WI38 (cell line): ENCODE measurements at regions not wholly inside any gene's neighbourhood (a gene's known extent, or its start where the extent isn't known, plus 50 kb on each side); places are given as distances from the start of the nearest gene placed in this dataset.

ENCODE experiments used
- H3K4me3 ChIP-seq: 2 replicates; pipeline ENCODE4 v1.5.1; 2011; ENCODE audit warnings: low read depth, mild to moderate bottlenecking, control low read depth, low read length
- CTCF ChIP-seq: IDR thresholded peaks from 2 replicates; pipeline ENCODE4 v1.5.1; 2012; ENCODE audit warnings: low read depth, mild to moderate bottlenecking, control low read depth, low read length

DNA sequence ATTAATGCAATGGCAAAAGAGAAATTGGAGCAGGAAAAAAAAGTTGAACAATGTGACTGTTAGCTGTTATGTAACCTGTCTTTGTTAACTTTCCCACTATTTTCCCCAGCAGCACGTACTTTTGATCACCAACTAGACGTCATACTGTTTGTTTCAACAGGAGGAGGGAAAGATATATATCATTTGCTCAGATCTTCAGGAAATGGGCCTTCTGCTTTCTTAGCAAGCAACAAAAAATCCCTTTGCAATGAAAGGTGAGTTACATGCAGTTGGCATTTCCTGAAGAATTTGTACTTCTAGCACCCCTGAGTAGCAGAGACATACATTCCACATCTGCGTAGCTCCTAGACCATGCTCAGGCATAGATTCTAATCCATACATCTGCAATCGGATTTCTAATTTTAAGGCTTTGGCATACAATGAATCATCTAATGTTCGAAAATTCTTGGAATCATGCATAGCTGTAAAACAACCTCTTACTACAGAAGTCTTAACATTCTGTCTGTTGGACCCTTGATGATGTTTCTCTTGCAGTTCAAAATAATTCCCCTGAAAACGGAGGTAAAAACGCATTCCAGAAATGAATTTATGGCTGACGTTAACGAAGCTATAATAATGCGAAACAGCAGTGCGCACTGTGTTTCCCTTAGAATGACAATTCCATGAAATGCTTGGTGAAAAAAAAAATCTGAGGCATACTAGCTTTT lies 286.9 kb upstream of the MGMT start:
- H3K4me3 ChIP-seq: no peak overlapping the region
- no peak for TF ChIP-seq CTCF

DNA sequence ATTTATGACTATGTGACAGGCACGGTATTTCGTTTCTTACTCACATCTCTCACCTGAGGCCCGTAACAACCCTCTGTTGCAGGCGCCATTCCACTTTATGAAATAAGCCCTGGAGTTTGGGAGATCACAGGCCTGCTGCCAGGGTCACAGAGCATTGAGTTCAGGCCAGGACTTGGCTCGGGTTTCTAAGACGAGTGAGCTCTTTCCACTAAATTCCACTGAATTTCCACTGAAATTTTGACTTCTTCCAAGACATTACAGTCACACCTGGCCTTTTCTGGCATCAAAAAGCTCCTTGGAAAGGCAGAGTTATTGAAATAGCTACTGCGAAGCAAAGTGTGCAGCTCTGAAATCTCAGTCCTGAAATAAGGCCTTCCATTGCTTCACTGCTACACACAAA lies 282.8 kb upstream of the MGMT start:
- no peak for TF ChIP-seq CTCF

GRCh38 chr10:129187331-129187730 lies 279.7 kb upstream of the MGMT start:
- TF ChIP-seq CTCF: no peak
- H3K4me3 ChIP-seq: no peak overlapping the region

More for the DNA sequence above, 282.8 kb upstream of the MGMT start:
- H3K4me3 ChIP-seq: no peak overlapping the region

DNA sequence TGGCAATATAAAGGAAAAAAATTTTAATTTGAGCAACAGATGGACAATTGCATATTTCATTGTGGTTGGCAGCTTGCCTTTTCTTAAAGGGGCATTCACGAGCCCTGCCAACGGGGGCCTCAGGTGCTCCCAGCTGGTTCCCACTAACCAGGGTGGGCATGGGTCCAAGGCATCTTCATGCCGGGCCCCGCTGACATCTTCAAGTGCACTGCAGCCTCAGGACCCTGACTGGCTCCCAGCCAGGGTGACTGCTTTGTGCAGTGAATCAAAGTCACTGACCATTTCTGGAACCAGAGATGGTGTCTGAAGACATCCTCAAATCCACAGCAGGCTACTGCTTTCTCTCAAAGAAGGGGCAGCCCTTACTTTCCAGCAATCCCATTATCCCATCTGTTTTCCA lies 275.2 kb upstream of the MGMT start:
- no peak overlapping the region for H3K4me3 ChIP-seq
- no peak for TF ChIP-seq CTCF

GRCh38 chr10:129192344-129193128 lies 274.5 kb upstream of the MGMT start:
- TF ChIP-seq CTCF: no peak
- no peak overlapping the region for H3K4me3 ChIP-seq

DNA sequence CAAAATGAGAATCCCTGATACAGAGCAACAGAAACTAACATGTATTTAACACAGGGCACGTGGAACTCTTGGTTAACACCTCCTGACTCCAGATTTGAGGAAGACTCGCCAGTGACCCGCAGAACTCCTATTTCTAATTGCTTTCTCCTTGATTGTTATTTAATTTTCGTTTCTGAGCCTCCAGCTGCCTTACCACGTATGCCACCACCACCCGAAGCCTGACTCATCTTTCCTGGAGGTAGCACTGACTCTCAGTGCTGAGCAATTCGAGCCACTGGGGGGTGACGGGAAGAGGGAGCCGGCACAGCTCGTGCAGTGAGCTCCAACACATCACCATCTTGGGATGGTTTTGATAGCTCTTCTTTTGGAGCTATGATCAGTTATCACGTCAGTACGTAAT lies 273.9 kb upstream of the MGMT start:
- no peak for TF ChIP-seq CTCF
- no peak overlapping the region for H3K4me3 ChIP-seq

DNA sequence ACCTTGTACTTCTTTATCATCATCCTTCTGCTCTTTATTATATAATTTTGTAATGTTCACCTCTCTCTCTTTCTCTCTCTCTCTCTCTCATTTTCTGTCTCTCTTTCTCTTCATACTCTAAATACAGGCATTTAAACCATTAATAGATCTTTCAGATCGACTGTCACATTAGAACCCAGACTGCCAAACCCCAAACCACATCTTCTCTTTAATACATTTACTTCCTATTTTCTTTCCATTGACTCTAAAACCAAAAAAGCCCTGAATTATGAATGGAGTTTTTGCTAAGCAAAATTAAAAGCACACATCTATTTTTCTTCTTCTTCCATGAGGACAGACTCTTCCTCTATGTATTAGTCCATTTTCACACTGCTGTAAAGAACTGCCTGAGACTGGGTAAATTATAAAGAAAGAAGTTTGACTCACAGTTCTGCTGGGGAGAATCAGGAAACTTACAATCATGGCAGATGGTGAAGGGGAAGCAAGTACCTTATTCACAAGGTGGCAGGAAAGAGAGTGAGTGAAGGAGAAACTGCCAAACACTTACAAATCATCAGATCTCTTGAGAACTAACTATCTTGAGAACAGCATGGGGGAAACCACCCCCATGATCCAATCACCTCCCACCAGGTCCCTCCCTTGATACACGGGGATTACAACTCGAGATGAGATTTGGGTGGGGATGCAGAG lies 272.7 kb upstream of the MGMT start:
- TF ChIP-seq CTCF: no peak
- H3K4me3 ChIP-seq: no peak overlapping the region
